GM18507 (cell line): ENCODE measurements at regions not wholly inside any gene's neighbourhood (a gene's known extent, or its start where the extent isn't known, plus 50 kb on each side); places are given as distances from the start of the nearest gene placed in this dataset.

Experiments
- DNase-seq: peaks from one replicate; pipeline ENCODE4 v3.0.0; 2011; ENCODE audit warnings: low read depth; ENCODE audit not compliant: insufficient read length; ENCODE audit errors: extremely low spot score
- FAIRE-seq: peaks from 2 replicates; lab custom pipeline; 2011; peaks lifted over from hg19 to GRCh38; lab: Jason Lieb, UNC

DNA sequence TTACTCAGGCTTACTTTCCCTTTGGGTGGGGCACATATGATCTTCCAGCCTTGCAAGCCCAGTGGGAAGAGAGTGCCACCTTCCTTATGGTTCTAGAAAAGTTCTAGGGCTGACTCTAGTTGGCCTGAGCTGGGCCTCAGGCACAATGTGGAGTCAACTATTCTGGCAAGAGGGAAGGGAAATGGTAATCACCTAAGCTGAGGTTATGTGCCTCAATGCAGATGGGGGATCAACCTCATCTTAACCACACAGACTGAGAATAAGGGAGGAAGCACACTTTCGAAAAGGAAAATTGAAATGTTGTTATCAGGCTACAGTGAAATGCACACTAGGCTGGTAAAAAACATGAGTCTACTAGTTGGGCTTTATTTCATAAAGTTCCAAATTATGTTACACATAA is 77.5 kb upstream of the RMST start:
- DNase-seq (no peak), FAIRE-seq (no peak)

DNA sequence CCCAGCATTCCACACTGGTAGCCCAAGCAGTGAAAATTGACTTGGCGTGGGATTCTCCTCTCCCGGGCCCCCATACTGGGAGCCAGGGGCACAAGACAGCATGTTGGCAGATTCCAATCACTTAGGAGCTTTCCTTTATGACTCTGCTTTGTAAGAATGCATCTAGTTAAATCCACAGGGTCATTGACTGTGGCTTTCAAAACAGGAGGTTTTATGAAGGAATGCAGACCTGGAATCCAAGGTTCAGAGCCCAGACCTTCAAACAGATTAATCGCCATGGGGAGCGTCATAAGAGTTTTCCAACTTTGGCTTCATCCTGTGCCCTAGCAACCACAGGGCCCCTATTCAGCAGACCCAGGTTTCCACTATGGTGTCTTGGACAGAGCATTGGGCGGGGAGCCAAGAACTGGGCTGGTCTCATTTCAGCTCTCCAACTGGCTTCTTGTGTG is 76.4 kb upstream of the RMST start:
- no peak for DNase-seq
- FAIRE-seq = no peak

DNA sequence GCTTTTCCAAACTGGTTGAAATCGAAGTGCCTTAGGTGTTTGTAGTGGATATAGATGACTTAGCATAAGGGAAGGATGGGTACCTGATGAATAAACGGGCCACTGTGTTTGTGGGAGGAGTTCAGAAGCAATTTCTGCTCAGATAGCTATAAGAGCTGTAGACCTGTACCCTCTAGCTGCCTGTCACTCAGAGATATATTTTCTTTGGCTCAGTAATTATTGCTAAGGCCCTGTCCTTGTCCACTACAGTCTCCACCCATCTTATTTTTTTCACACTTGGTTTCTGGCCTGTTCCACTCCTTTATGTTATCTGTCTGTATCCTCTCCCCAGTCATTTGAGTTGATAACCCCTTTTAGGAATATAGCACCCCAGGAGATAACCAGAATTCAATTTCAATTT is 74.8 kb upstream of the RMST start:
- no peak for DNase-seq
- no peak for FAIRE-seq

DNA sequence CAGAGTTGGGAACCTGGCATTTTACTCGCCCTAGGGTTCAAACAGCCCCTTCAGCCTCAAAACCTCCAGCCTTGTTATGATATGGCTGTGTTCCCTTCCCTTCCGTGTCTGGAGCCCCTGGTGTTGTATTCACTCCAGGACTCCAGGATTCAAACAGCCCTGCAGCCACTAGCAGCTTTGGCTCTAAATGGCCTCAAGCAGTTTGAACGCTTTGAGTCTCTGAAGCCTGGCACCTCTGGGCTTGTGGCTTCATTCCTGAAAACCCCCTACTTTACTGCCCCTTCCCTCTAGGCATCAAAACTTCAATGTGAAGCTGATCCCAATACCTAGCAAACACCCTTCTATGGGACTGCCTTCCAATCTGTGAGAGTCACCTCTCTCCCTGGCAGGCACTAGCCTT is 67.9 kb upstream of the RMST start:
- no peak for DNase-seq

DNA sequence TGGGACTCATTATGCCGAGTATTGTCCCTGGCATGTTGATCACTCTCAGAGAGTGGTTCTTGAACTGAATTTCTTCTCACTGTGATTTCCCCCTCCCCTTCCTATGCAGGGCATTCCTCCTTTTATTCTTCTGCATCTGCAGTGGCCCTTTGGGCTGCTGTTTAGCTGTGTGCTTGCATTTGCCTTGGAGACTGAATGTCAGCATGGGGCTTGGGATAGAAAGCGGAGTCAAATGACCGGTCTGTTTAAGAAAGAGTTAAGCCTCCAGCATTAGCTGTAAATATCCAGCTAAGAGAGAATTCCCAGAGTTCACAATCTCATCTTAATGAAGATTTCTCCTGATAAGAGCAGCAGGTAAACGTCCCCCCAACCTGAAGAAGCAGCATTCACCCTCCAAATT is 65.6 kb upstream of the RMST start:
- no peak for DNase-seq

More for the DNA sequence above, 67.9 kb upstream of the RMST start:
- FAIRE-seq = no peak

DNA sequence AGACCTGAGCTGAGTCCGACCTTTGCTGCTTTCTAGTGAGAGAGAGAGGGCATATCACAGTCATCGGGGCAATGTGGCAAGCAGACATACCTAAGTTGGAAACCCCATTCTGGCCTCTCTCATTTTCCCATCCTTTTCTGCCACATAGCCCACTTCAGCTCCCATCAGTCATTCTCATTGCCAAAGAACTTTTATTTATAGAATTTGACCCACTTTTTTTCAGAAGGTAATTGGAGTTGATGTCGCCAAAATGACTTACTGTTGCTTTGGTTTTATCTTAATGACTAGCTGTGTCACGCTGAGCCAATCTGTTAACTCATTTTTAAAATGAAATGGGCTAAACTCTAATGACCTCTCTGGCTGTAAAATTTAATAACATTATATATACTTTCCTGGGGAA is 63.9 kb upstream of the RMST start:
- no peak for DNase-seq
- FAIRE-seq = no peak

More for the DNA sequence above, 65.6 kb upstream of the RMST start:
- FAIRE-seq = no peak

DNA sequence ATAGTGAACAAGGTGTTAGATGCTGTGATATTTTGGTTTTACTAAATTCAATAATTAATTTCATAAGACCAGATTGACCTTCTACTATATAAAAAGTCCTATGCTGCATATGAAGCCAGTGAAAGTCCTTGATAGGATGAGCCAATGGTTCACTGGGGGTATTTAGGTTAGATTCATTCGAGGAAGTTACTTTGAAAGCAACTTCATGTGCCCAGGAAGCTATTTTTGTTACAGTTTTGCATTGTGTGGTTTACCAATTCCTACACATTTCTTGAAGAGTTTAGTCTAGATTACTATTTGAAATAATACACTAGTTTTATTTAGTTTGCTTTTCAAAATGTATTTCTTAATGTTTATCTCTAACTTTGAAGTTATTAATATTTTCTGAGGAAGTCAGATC is 58.5 kb upstream of the RMST start:
- DNase-seq (no peak), FAIRE-seq (no peak)

DNA sequence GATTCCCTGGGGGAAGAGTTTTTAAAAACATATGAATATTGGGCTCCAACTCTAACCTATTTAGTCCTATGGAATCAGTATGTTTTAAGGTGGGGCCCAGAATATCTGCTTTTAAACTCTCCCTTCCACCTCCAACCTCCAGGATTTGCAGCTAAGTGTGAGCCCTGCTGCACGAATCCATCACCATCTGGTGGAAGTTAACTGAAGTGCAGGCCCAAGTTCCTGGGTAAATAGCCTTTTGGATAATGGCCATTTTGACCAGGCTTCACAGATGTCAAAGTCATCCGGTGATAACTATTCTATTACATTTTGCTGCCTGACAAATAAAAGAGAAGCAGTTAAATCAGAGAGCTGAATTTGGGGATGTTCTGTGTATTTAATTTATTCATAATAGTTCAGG is 58.1 kb upstream of the RMST start:
- FAIRE-seq (peak; percentile 69), DNase-seq (peak; percentile 4)

DNA sequence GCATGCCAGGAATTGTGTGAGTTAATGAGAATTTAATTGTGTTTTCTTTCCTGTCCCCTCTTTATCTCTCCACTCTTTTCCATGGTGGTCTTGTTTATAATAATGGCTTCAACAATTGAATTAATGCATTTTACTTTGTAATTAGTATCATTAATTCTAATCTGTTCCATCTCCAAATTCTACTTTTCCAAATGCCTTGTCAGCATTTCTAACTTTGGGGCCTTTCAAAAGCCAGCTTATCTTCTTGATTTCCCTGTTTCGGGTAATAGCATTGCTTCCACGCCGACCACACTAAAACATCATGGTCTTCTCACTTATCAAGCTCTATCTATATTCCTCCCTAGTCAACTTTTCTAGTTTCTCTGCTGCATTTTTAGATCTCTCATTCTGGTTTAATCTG is 54.2 kb upstream of the RMST start:
- FAIRE-seq (no peak), DNase-seq (no peak)

DNA sequence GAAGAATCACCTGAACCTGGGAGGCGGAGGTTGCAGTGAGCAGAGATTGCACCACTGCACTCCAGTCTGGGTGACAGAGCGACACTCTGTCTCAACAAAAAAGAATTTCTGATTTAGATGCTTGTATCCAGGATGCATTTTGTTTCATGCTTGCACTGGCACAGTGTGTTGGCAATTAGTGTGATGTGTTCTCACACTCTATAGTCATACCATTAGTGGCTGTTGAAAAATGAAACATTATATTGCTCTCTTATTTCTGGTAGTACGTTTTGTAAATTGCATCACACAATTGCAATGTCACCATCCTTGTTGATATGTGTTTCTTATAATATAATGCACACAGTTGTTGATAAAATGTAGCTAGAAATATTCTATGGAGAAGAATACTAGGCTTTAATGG is 51.3 kb upstream of the RMST start:
- FAIRE-seq (no peak), DNase-seq (no peak)
